ENCODE measurements at regions not wholly inside any gene's neighbourhood (a gene's known extent, or its start where the extent isn't known, plus 50 kb on each side); places are given as distances from the start of the nearest gene placed in this dataset.

DNA sequence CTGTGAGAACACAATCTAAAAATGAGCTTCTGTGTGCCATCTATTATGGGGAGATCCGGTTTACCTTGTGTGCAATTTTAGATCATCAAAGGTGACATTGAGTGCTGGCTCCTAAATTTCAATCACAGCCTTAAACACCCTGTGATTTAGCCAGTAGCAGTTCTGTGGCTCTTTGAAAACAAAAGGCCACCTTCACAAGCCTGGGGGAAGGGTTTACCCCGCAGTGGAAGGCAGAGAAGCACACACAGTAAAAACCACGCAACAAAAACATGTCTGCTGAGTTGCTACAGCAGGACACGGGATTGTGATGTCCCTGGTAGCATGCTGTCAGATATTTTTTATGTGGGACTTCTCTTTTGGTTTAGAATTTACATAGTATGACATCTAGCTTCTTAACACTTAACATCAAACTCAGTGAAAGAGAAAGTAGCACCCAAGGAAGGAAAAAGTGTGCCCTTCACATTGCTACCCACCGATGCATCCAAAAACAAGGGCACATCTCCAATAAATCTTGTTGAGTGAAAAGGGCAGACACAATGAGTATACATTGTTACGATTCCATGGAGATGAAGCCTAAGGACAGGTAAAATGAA is 56.1 kb upstream of the RNF152 start:
- no peak for DNase-seq (ENCODE audit: low read depth)

DNA sequence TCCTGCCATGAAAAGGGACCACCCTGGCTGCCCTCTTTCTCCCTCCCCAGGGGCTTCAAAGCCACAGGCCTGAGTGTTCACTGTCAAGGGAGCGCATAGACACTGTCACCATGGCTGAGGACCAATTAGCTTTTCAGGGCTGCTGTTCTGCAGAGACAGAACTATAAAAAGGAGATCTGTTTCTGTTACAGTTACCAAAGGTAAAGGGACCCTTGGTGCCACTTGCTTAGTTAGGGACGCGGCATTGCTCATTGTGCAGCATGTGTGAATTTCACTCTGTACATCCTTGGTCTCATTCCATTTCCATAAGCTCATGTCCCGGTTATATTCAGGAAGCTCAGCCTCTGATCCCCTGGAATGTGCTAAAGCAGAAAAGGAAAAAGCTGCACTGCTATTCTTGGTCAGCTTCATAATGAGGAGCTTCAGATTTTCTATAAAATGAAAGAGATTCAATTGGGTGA is 55.5 kb upstream of the RNF152 start:
- no peak for DNase-seq (ENCODE audit: low read depth)

GRCh38 chr18:61946449-61946848 is 53.6 kb upstream of the RNF152 start:
- DNase-seq (ENCODE audit: low read depth), result peak; percentile 63

DNA sequence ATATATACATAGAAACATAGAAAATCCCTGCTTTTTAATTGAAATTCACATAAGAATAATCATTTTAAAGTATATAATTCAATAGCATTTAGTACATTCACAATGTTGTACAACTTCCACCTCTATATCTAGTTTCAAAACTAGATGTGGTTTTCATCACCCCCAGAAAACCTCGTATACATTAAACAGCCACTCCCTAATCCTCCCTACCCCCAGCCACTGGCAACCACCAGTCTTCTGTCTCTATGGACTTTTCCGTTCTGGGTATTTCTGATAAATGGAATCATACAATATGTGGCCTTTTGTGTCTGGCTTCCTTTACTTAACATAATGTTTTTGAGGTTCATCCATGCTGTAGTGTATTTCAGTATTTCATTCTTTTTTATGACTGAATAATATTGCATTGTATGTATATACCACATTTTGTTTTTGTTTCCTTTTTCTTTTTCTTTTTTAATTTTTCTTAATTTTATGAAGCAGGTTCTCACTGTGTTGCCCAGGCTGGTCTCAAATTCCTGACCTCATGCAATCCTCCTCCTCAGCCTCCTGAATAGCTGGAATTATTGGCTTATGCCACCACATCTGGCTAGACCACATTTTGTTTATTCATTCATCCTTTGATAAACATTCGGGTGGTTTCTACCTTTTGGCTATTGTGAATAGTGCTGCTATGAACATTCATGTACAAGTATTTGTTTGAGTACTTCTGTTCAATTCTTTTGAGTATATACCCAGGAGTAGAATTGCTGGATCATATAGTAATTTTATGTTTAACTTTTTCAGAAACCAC is 50.6 kb upstream of the RNF152 start:
- no peak for DNase-seq (ENCODE audit: low read depth)
